PFSK-1 (cell line): ENCODE measurements at regions not wholly inside any gene's neighbourhood (a gene's known extent, or its start where the extent isn't known, plus 50 kb on each side); places are given as distances from the start of the nearest gene placed in this dataset.

Experiments
- FOXP2 ChIP-seq: optimal IDR thresholded peaks from 2 replicates; pipeline ENCODE3; 2011; ENCODE audit warnings: borderline replicate concordance, control low read depth, inconsistent platforms; ENCODE audit not compliant: insufficient read depth; ENCODE audit errors: extremely low read length, extremely low read depth
- POLR2AphosphoS5 ChIP-seq: IDR thresholded peaks from 2 replicates; pipeline ENCODE4 v1.6.1; 2012; ENCODE audit warnings: low read depth, mild to moderate bottlenecking, control low read depth, low read length, moderate library complexity
- SIN3A ChIP-seq: IDR thresholded peaks from 2 replicates; pipeline ENCODE4 v1.6.1; 2012; ENCODE audit warnings: mild to moderate bottlenecking, low read length, moderate library complexity, borderline replicate concordance; ENCODE audit not compliant: insufficient read depth
- TAF1 ChIP-seq: IDR thresholded peaks from 2 replicates; pipeline ENCODE4 v1.6.1; 2012; ENCODE audit warnings: low read length, control low read depth, borderline replicate concordance; ENCODE audit not compliant: insufficient read depth
- TF ChIP-seq, protein P1 (sequence below), 2 experiments: IDR thresholded peaks; 2 replicates each; pipeline versions ENCODE4 v1.6.1 to v1.8.0; 2011 to 2012; ENCODE audit warnings: low read depth in 2 of 2, low read length in 2 of 2, control low read depth in 1 of 2, inconsistent platforms in 1 of 2, mild to moderate bottlenecking in 1 of 2, moderate library complexity in 1 of 2; ENCODE audit not compliant: insufficient read depth in 1 of 2

GRCh38 chr18:28875059-28875458 lies 698.1 kb upstream of the CDH2 start:
- TF ChIP-seq SIN3A (no peak), TAF1 (no peak), POLR2AphosphoS5 (no peak), FOXP2 (no peak)
- TF ChIP-seq, protein P1, sequence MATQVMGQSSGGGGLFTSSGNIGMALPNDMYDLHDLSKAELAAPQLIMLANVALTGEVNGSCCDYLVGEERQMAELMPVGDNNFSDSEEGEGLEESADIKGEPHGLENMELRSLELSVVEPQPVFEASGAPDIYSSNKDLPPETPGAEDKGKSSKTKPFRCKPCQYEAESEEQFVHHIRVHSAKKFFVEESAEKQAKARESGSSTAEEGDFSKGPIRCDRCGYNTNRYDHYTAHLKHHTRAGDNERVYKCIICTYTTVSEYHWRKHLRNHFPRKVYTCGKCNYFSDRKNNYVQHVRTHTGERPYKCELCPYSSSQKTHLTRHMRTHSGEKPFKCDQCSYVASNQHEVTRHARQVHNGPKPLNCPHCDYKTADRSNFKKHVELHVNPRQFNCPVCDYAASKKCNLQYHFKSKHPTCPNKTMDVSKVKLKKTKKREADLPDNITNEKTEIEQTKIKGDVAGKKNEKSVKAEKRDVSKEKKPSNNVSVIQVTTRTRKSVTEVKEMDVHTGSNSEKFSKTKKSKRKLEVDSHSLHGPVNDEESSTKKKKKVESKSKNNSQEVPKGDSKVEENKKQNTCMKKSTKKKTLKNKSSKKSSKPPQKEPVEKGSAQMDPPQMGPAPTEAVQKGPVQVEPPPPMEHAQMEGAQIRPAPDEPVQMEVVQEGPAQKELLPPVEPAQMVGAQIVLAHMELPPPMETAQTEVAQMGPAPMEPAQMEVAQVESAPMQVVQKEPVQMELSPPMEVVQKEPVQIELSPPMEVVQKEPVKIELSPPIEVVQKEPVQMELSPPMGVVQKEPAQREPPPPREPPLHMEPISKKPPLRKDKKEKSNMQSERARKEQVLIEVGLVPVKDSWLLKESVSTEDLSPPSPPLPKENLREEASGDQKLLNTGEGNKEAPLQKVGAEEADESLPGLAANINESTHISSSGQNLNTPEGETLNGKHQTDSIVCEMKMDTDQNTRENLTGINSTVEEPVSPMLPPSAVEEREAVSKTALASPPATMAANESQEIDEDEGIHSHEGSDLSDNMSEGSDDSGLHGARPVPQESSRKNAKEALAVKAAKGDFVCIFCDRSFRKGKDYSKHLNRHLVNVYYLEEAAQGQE (IDR thresholded peaks at IDR 0.05; ENCODE audit: insufficient read depth in 1 of 2, low read depth in 2 of 2, low read length in 2 of 2): no peak
